Astrocyte (in vitro differentiated cells and primary cell): ENCODE measurements at regions not wholly inside any gene's neighbourhood (a gene's known extent, or its start where the extent isn't known, plus 50 kb on each side); places are given as distances from the start of the nearest gene placed in this dataset.

ENCODE experiments used
- EZH2 ChIP-seq: IDR thresholded peaks from 2 replicates; pipeline ENCODE4 v1.6.1; 2012; ENCODE audit warnings: mild to moderate bottlenecking, low read length, inconsistent platforms; ENCODE audit not compliant: insufficient read depth
- TF ChIP-seq, protein P1 (sequence below): IDR thresholded peaks from 2 replicates; pipeline ENCODE4 v1.5.1; 2011; ENCODE audit warnings: low read depth, mild to moderate bottlenecking, inconsistent platforms, low read length, moderate library complexity; ENCODE audit not compliant: insufficient read depth

DNA sequence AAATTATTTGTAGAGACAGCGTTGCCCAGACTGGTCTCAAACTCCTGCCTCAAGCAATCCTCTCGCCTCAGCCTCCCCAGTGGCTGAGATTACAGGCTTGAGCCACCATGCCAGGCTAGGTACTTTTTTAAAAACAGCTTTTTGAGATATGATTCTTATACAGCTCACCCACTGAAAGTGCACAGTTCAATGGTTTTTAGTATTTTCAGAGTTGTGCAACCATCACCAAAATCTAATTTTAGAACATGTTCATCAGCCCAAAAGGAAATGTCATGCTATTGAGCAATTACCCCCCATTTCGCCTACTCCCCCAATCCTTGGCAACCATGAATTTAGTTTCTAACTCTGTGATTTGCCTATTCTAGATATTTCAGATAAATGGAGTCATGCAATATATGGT is 73.7 kb downstream of the EVX1 start:
- TF ChIP-seq, protein P1, sequence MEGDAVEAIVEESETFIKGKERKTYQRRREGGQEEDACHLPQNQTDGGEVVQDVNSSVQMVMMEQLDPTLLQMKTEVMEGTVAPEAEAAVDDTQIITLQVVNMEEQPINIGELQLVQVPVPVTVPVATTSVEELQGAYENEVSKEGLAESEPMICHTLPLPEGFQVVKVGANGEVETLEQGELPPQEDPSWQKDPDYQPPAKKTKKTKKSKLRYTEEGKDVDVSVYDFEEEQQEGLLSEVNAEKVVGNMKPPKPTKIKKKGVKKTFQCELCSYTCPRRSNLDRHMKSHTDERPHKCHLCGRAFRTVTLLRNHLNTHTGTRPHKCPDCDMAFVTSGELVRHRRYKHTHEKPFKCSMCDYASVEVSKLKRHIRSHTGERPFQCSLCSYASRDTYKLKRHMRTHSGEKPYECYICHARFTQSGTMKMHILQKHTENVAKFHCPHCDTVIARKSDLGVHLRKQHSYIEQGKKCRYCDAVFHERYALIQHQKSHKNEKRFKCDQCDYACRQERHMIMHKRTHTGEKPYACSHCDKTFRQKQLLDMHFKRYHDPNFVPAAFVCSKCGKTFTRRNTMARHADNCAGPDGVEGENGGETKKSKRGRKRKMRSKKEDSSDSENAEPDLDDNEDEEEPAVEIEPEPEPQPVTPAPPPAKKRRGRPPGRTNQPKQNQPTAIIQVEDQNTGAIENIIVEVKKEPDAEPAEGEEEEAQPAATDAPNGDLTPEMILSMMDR, result no peak
- TF ChIP-seq EZH2, result no peak
